Anterior cingulate cortex (tissue), 58 donors: ENCODE measurements at regions not wholly inside any gene's neighbourhood (a gene's known extent, or its start where the extent isn't known, plus 50 kb on each side); places are given as distances from the start of the nearest gene placed in this dataset.

ENCODE experiments used
- DNase-seq, 58 donors: peaks; one replicate each; lab custom pipeline; 2025; lab: John Stamatoyannopoulos, UW

DNA sequence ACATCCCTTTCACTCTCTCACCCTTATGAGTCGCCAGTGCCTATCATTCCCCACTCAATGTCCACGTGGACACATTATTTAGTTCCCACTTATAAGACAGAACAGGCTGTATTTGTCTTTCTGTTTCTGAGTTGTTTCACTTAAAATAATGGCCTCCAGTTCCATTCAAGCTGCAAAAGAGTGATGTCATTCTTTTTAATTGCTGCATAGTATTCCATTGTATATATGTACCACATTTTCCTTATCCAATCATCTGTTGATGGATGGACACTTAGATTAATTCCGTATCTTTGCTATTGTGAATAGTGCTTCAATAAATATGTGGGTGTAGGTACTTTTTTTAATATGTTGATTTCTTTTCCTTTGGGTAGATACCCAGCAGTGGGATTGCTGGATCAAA, 79.1 kb downstream of the ZNF365 start:
- DNase-seq, result no peak

DNA sequence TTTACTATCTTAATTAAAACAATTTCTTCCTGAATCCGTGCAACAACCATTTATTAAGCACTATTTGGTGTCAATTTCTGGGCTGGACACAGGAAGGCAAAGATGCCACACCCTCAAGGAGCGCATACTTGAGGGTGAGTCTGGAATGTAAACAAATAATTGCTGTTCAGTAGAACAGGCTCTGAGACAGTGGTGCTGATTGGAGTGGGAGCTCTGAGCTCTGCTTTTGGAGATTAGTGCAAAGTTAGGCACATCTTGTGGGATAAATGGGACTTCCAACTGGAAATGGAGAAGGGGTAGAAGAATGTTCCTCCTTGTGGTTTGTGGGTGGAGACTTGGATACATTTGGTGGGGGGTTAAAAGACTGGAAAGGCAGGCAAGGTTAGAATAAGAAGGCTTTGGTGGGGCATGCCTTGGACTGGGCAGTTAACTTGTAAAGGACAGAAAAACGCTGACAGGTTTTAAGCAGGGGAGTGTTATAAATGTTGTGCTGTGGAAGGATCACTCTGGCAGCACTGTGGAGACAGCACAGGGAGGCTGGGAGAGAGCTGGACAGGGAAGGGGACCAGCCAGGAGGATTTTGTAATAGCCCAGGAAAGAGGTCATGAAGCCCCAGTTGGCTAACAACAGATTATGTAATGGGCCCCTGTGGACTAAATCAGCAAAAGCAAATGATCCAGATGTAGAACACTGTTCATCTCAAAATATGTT, 80.7 kb downstream of the ZNF365 start:
- no peak for DNase-seq

- no peak for DNase-seq
These were observed 82.5 kb downstream of the ZNF365 start for GRCh38 chr10:62456611-62457101.

DNA sequence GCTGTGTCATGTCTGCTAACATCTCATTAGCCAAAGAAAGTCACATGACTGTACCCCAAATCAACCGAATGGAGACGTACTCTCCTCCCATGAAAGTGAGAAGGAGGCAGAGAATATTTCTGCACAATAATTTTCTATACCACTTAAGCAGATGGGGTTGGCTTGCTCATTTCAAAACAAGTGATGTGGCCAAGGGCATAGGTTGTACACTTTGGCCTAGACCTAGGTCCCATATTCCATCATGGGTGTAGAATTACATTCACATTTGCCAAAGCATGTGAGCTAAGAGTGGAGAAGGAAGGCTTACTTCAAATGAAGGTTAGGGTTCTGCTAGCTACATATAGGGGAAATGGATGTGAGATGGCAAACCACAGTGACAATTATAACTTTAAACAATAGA, 83.0 kb downstream of the ZNF365 start:
- DNase-seq, result no peak

GRCh38 chr10:62457598-62457997, 83.4 kb downstream of the ZNF365 start:
- no peak for DNase-seq

GRCh38 chr10:62459072-62459471, 84.9 kb downstream of the ZNF365 start:
- peak in 2 of 58 donors; percentile 3 to 30 for DNase-seq

DNA sequence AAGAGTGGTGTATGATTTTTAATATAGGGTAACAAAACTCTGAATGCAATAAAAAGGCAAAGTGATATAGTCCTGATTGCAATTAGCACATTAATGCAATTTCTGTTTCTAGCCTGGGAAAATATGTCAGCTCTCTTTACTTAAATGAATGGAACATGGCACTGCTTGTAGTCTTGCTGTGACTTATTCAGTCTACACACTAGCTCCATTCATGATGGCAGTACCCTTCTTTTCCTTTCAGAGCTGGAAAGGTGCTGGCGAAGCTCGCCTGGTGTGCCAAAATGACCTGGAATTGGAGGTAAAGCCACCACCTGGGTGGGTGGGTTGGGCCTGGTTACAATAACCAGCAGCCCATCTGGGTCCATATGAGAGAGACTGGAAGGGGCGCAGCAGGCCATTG, 85.3 kb downstream of the ZNF365 start:
- no peak for DNase-seq

- no peak for DNase-seq
These were observed 86.2 kb downstream of the ZNF365 start for GRCh38 chr10:62460393-62460792.

DNA sequence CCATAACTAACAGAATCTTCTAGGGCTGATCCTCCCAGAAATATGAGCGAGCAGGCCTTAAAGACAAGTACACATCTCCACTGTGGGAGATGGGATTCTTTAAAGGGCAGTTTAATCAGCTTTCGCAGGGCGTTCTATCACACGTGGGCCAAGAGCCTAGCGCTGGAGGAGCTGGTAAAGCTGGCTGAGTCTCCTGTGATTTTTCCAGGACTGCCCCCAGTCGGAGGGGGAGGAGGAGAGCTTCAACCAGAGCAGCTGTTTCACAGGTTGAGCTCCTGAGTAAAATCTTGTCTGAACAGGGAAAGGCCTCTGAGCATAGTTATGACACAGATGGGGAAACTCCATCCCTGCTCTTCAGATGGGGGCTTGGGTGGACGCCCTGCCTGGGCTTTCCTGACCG, 87.0 kb downstream of the ZNF365 start:
- peak in 1 of 58 donors; percentile 6 for DNase-seq

DNA sequence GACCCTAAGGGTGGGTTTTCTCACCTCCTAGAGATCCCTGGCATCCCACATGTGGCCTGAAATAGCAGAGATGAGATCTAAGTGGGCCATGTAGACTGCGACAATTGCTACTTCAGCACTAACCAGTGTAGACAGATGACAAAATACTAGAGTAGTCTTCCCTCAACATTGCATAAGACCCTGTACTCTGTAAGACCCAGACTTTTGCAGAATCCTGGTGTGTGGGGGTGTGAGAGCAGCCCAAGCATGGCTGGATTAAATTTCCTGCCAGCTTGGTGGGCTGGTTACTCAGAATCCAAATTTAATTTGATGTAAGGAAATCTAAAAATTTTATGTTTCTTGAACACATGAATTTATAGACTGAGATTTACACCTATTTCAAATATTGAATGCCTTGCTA, 88.3 kb downstream of the ZNF365 start:
- no peak for DNase-seq

DNA sequence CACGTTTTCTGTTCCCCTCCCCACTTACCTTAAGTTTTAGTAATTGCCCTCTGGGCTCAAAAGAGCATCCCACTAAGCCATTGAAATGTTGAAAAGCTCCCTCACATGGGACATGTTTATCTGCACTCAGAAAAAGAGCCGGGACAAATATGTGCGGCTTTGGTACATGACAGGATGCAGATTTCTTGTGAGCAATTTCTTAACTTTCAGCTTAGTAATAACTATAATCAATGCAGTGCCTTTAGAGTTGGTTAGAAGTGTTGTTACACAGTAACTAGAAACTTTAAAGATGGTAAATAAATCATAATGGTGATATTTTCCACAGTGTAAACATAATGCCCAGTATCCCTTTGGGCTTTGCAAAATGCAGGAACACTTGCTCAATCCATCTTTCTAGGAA, 89.2 kb downstream of the ZNF365 start:
- DNase-seq, result no peak

- DNase-seq, result no peak
These were observed 90.1 kb downstream of the ZNF365 start for GRCh38 chr10:62464308-62464707.

DNA sequence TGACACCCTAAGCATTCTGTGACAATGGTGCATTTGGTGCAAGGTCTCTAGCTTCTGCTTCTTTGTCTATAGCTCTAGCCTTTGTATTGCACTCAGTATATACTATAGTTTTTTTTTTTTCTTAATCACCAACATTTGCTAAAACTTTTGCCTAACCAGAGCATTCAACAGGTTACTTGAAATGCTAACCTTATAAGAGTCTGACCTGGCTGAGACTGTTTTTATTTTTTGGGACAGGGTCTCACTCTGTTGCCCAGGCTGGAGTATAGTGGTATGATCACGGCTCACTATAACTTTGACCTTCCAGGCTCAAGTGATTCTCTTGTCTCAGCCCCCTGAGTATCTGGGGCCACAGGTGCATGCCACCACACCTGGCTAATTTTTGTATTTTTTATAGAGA, 92.4 kb downstream of the ZNF365 start:
- DNase-seq, result no peak

GRCh38 chr10:62467527-62467926, 93.4 kb downstream of the ZNF365 start:
- DNase-seq, result no peak

DNA sequence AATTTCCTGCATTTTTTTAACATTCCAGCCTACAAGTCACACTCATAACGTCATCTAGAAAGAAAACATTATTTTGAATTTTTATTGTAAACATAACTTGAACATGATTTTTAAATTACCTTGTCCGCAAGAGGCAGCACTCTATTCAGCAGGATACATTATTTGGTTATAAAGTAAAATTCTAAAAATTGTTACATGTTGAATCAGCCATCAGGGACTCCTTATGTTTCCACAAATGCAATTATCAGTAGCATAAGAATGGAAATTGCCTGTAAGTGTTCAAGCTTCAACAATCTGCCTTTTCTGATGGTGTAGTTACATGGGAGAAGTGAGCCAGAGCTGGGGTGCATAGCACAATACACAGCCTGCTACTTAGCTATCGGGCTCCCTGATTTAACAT, 97.5 kb downstream of the ZNF365 start:
- no peak for DNase-seq

DNA sequence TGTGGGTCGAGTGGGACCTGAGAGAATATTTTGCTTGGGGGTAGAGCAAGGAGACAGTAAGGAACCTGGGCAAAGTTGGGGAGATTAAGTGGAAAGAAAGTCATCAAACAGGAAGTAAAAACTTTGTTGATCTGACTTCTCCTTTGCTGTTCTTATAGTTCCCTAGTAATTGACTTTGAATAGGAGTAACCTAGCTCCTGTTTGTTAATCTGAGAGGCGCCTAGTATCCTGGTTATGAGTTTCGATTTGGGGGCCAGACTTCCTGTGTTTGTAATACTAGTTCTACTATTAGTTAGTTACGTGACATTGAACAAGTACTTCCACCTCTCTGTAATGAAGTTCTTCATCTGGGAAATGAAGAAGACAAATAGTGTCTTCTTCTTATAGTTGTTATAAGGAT, 99.1 kb downstream of the ZNF365 start:
- no peak for DNase-seq

- no peak for DNase-seq
These were observed 101.4 kb downstream of the ZNF365 start for GRCh38 chr10:62475551-62475950.

GRCh38 chr10:62479523-62479922, 105.4 kb downstream of the ZNF365 start:
- no peak for DNase-seq

DNA sequence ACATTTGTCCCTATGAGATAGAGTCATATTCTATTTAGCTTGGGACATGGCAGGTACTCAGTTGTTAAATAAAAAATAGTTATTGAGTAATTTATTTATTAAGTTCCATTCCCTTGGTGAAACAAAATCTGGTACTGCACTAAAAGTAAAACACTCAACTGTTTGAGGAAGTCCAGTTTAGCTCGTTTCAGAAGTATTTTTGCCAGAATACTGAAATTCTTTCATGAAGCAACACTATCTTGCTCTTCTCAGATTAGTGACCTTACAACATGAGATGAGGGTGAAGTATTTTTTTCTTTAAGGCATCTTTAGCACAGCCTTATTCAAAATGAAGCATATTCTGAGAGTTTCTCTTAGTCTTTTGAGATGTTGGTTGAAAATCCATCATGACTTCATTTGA, 106.0 kb downstream of the ZNF365 start:
- DNase-seq, result no peak

GRCh38 chr10:62482581-62482980, 108.4 kb downstream of the ZNF365 start:
- DNase-seq, result no peak

- no peak for DNase-seq
These were observed 117.4 kb downstream of the ZNF365 start for GRCh38 chr10:62491597-62491996.

DNA sequence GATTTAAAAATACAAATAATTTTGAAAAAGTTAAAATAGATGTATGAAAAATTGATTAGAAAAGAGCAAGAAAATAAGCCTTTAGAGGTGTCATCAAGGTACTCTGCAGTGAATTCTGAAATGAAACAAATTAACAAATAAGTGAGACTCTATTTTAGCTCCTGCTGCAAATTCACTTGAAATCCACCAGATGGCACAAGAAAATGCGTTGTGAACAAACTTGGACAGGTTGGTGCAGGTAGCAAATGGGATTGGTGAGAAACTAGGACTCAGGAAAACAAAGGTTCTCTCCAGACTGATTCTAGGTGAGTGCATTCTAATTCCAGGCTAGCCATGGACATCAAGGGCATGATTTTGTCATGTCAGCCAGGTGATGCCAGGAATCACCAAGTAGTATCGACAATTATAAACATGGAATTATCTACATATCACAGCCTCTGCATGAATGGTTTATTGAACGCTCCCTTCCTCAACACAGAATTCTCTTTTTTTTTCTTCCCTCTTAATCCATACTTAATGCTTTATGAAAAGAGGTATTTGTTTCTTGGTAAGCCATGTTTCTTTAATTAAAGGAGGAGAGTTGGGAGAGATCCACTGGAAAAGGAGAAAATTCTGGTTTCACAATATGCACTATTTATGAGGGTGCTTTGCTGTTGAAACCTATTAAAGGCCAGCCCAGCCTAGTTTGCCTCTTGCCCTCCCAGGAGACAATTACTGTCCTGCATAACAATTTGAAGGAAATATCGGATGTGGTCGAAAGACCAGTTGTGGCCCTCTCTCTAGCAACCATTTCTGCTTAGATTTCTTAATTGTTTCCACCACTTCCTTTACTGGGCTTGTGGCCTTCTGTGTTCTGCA, 118.1 kb downstream of the ZNF365 start:
- no peak for DNase-seq
